Trophoblast cell (in vitro differentiated cells and primary cell): ENCODE measurements at regions not wholly inside any gene's neighbourhood (a gene's known extent, or its start where the extent isn't known, plus 50 kb on each side); places are given as distances from the start of the nearest gene placed in this dataset.

Experiments used
- DNase-seq, 2 donors: peaks; one replicate each; pipeline ENCODE4 v3.0.0-alpha.2; 2016
- H2AFZ ChIP-seq: 2 replicates; pipeline ENCODE4 v1.6.1; 2013; ENCODE audit warnings: low read length, moderate library complexity, mild to moderate bottlenecking; ENCODE audit not compliant: insufficient read depth, poor library complexity
- H2AK5ac ChIP-seq: 2 replicates; pipeline ENCODE4 v1.6.1; 2013; ENCODE audit warnings: mild to moderate bottlenecking, low read length
- H2BK120ac ChIP-seq: 2 replicates; pipeline ENCODE4 v1.6.1; 2013; ENCODE audit warnings: low read length, mild to moderate bottlenecking, moderate library complexity; ENCODE audit not compliant: insufficient read depth, poor library complexity
- H2BK12ac ChIP-seq: 2 replicates; pipeline ENCODE4 v1.6.1; 2013; ENCODE audit warnings: mild to moderate bottlenecking, low read length, moderate library complexity
- H2BK5ac ChIP-seq: 2 replicates; pipeline ENCODE4 v1.6.1; 2013; ENCODE audit warnings: low read length, low read depth, moderate library complexity, mild to moderate bottlenecking; ENCODE audit not compliant: poor library complexity
- H3K14ac ChIP-seq: 2 replicates; pipeline ENCODE4 v1.6.1; 2013; ENCODE audit warnings: mild to moderate bottlenecking, low read length
- H3K18ac ChIP-seq: 2 replicates; pipeline ENCODE4 v1.6.1; 2013; ENCODE audit warnings: mild to moderate bottlenecking, low read length
- H3K23ac ChIP-seq: 2 replicates; pipeline ENCODE4 v1.6.1; 2013; ENCODE audit warnings: low read length
- H3K27ac ChIP-seq: 2 replicates; pipeline ENCODE4 v1.5.1; 2013; ENCODE audit warnings: low read depth, mild to moderate bottlenecking, inconsistent platforms, low read length, moderate library complexity
- H3K27me3 ChIP-seq: 2 replicates; pipeline ENCODE4 v1.6.1; 2013; ENCODE audit warnings: inconsistent platforms, mild to moderate bottlenecking, low read length, moderate library complexity; ENCODE audit not compliant: insufficient read depth
- H3K36me3 ChIP-seq, 2 experiments: 1 replicate in 1 of 2; 2 replicates in 1 of 2; pipeline ENCODE4 v1.6.1; 2013; ENCODE audit warnings: low read length in 2 of 2, mild to moderate bottlenecking in 2 of 2, moderate library complexity in 1 of 2; ENCODE audit not compliant: insufficient read depth in 2 of 2, control insufficient read depth in 1 of 2
- H3K4ac ChIP-seq: 2 replicates; pipeline ENCODE4 v1.6.1; 2013; ENCODE audit warnings: low read depth, mild to moderate bottlenecking, low read length, moderate library complexity
- H3K4me1 ChIP-seq, 2 experiments: 1 replicate in 1 of 2; 2 replicates in 1 of 2; pipeline ENCODE4 v1.6.1; 2013; ENCODE audit warnings: low read length in 2 of 2, mild to moderate bottlenecking in 2 of 2, moderate library complexity in 1 of 2; ENCODE audit not compliant: insufficient read depth in 2 of 2, control insufficient read depth in 1 of 2
- H3K4me2 ChIP-seq: 2 replicates; pipeline ENCODE4 v1.6.1; 2013; ENCODE audit warnings: inconsistent platforms, mild to moderate bottlenecking, low read length, moderate library complexity
- H3K4me3 ChIP-seq: 2 replicates; pipeline ENCODE4 v1.5.1; 2013; ENCODE audit warnings: mild to moderate bottlenecking, low read depth, low read length, inconsistent platforms
- H3K79me1 ChIP-seq: one replicate; pipeline ENCODE4 v1.6.1; 2013; ENCODE audit warnings: low read length
- H3K79me2 ChIP-seq: 2 replicates; pipeline ENCODE4 v1.6.1; 2013; ENCODE audit warnings: low read length, mild to moderate bottlenecking; ENCODE audit not compliant: control insufficient read depth, insufficient read depth, poor library complexity
- H3K9ac ChIP-seq: 2 replicates; pipeline ENCODE4 v1.6.1; 2013; ENCODE audit warnings: mild to moderate bottlenecking, low read length
- H3K9me3 ChIP-seq: 2 replicates; pipeline ENCODE4 v1.6.1; 2013; ENCODE audit warnings: low read depth, mild to moderate bottlenecking, control low read depth, inconsistent platforms, low read length; ENCODE audit not compliant: insufficient read depth
- H4K12ac ChIP-seq: 2 replicates; pipeline ENCODE4 v1.6.1; 2013; ENCODE audit warnings: low read depth, mild to moderate bottlenecking, low read length, moderate library complexity
- H4K8ac ChIP-seq: 2 replicates; pipeline ENCODE4 v1.6.1; 2013; ENCODE audit warnings: low read depth, mild to moderate bottlenecking, low read length, moderate library complexity
- H4K91ac ChIP-seq: one replicate; pipeline ENCODE4 v1.6.1; 2013; ENCODE audit warnings: low read depth, mild to moderate bottlenecking, low read length, moderate library complexity
- WGBS: extraction: QIAGEN DNeasy Blood & Tissue Kit; methylation state at CpG from one replicate; pipeline ENCODE4 v1.1.7; 2013; ENCODE audit warnings: missing lambda C conversion rate; ENCODE audit not compliant: insufficient read length, insufficient coverage; ENCODE audit errors: extremely low coverage; 5-methylcytosine and 5-hydroxymethylcytosine counted together

DNA sequence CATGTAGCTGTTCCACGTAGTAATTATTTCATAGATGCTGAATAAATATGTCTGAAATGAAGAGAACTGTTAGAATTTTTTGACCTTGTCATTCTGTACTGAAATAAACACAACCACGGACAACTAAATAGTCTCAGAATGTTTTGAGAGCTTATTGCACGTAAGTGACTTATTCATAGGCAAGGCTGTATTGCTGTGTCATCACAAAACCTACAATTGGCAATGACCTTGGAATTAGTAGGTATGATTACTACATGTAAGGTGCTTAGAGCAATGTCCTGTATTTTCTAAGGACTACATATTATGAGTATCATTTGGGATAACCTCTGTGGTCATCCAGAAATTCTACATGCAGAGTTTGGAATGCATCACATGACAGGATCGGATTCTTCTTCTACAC lies 237.2 kb upstream of the PUDP start:
- no peak overlapping the region for H3K4me2 ChIP-seq
- no peaks in the 10 kb centered on the region for H3K27me3 ChIP-seq
- H3K14ac ChIP-seq: no peak overlapping the region
- DNase-seq: no peak
- no peak overlapping the region for H3K27ac ChIP-seq
- H3K9me3 ChIP-seq: no peaks in the 10 kb centered on the region
- H4K12ac ChIP-seq: no peak overlapping the region
- WGBS: no CpG with 5 or more reads among the region's 4 CpGs
- no peak overlapping the region for H3K18ac ChIP-seq
- H3K36me3 ChIP-seq: no peaks in the 10 kb centered on the region
- H3K4me1 ChIP-seq: no peaks in the 10 kb centered on the region
- H3K9ac ChIP-seq: no peak overlapping the region
- no peaks in the 10 kb centered on the region for H3K79me1 ChIP-seq
- H2BK5ac ChIP-seq: no peak overlapping the region
- no peaks in the 10 kb centered on the region for H3K79me2 ChIP-seq
- H4K91ac ChIP-seq: no peak overlapping the region
- no peak overlapping the region for H3K23ac ChIP-seq
- H2BK120ac ChIP-seq: no peak overlapping the region
- H3K4me3 ChIP-seq: no peak overlapping the region
- H2BK12ac ChIP-seq: no peak overlapping the region
- H2AK5ac ChIP-seq: no peak overlapping the region
- no peak overlapping the region for H3K4ac ChIP-seq
- no peak overlapping the region for H2AFZ ChIP-seq
- no peak overlapping the region for H4K8ac ChIP-seq

DNA sequence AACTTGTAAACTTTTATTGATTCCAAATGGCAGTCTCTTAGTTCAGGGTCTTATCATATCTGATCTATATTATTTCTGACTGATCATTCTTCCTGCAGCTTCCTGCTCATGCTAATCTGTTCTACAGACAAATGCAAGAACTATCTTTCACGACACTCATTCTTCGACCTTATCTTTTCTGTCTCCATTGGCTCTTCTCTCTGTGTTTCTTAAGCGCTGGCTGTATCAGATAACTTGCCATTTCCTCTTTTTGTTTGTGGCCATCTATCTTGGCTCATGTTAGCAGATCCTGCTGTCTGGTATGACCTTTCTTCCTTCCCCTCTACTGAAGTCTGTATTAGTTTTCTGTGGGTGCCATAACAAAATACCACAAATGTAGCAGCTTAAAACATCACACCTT lies 230.5 kb upstream of the PUDP start:
- Histone ChIP-seq H3K79me1 (no peaks in the 10 kb centered on the region), H3K14ac (no peak overlapping the region), H3K4me1 (no peaks in the 10 kb centered on the region), H2BK12ac (no peak overlapping the region), H3K9me3 (peaks cover 3% of the 10 kb centered on the region), H4K12ac (no peak overlapping the region), H2BK5ac (no peak overlapping the region), H3K27me3 (no peaks in the 10 kb centered on the region), H3K27ac (no peak overlapping the region), H3K9ac (no peak overlapping the region), H2AFZ (no peak overlapping the region), H3K23ac (no peak overlapping the region), H3K4ac (no peak overlapping the region), H3K18ac (no peak overlapping the region), H3K79me2 (no peaks in the 10 kb centered on the region), H3K4me3 (no peak overlapping the region), H2BK120ac (no peak overlapping the region), H3K4me2 (no peak overlapping the region), H2AK5ac (no peak overlapping the region), H4K91ac (no peak overlapping the region), H3K36me3 (no peaks in the 10 kb centered on the region), H4K8ac (no peak overlapping the region)
- no peak for DNase-seq
- no CpG with 5 or more reads among the region's 3 CpGs for WGBS

DNA sequence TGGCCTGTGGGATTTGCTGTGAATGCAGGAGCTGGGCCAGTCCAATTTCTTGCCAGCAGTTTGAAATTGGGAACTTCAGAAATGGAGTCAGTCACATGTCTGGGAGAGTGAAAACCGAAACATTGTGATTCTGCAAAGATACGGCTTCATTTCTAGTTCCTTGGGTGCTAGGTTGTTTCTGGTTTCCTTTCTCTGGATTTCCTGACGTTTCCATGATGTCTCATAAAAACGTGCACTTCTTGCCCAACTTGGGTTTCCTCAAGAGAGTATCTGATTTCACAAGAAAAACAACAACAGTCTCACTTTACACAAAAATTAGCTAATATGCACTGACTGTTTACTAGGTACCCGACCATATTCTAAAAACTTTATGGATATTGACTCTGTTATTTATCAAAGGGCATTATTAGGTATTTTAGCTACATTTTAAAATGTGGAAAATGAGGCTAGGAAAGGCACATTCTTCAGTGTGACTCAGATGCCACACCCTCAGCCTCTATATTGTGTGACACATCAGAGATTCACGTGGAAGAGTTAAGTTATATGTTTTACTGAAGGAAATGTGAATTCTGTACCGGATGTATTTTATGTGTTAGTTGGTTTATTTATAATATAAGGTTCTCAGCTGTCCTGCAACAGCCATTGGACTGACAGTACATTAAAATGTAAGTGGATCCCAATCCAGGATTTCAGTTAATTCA lies 225.0 kb upstream of the PUDP start:
- Histone ChIP-seq H3K4me2 (no peak overlapping the region), H3K36me3 (no peaks in the 10 kb centered on the region), H4K12ac (no peak overlapping the region), H3K23ac (no peak overlapping the region), H2BK5ac (no peak overlapping the region), H3K4ac (no peak overlapping the region), H3K9ac (no peak overlapping the region), H4K8ac (no peak overlapping the region), H2AFZ (no peak overlapping the region), H3K4me3 (no peak overlapping the region), H2BK12ac (no peak overlapping the region), H3K79me2 (no peaks in the 10 kb centered on the region), H3K4me1 (no peaks in the 10 kb centered on the region), H3K79me1 (no peaks in the 10 kb centered on the region), H3K14ac (no peak overlapping the region), H3K27me3 (no peaks in the 10 kb centered on the region), H4K91ac (no peak overlapping the region), H2AK5ac (no peak overlapping the region), H3K9me3 (peaks cover 3% of the 10 kb centered on the region), H3K27ac (no peak overlapping the region), H3K18ac (no peak overlapping the region), H2BK120ac (no peak overlapping the region)
- WGBS: no CpG with 5 or more reads among the region's 7 CpGs
- peak; percentile 10 to 65 for DNase-seq

DNA sequence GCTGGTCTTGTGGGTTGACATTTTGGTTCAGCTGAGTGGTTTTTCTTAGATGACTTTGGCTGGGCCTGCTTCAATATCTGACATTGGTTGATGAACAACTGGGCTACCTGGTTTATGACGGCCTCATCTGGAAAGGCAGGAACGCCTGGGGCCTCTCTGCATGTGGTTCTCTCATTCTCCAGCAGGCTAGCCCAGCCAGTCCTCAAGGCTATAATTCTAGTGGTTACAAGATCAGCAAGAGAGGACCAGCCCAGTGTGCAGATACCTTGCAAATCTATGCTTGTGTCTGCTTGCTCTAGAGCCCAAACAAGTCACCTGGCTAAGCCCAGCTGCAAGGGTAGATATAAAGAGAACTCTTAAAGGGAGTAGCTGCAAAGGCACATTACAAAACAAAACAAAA lies 214.2 kb upstream of the PUDP start:
- Histone ChIP-seq H3K23ac (no peak overlapping the region), H2AK5ac (no peak overlapping the region), H3K27me3 (no peaks in the 10 kb centered on the region), H3K4me3 (no peak overlapping the region), H3K14ac (no peak overlapping the region), H4K12ac (no peak overlapping the region), H3K79me1 (no peaks in the 10 kb centered on the region), H3K18ac (no peak overlapping the region), H4K8ac (no peak overlapping the region), H2BK120ac (no peak overlapping the region), H2BK5ac (no peak overlapping the region), H3K4ac (no peak overlapping the region), H3K4me1 (no peaks in the 10 kb centered on the region), H3K4me2 (no peak overlapping the region), H3K9me3 (no peaks in the 10 kb centered on the region), H4K91ac (no peak overlapping the region), H3K27ac (no peak overlapping the region), H3K79me2 (no peaks in the 10 kb centered on the region), H3K36me3 (no peaks in the 10 kb centered on the region), H2AFZ (no peak overlapping the region), H3K9ac (no peak overlapping the region), H2BK12ac (no peak overlapping the region)
- no CpG with 5 or more reads among the region's 2 CpGs for WGBS
- no peak for DNase-seq
